IMR-90 (cell line): ENCODE measurements at regions not wholly inside any gene's neighbourhood (a gene's known extent, or its start where the extent isn't known, plus 50 kb on each side); places are given as distances from the start of the nearest gene placed in this dataset.

ENCODE experiments used
- ATAC-seq: fragments of 200-7000 bp; cut with Tn5 transposase; 2 replicates; pipeline ENCODE4 v1.9.1; 2020; ENCODE audit warnings: low read depth, mild to moderate bottlenecking, moderate library complexity
- BruUV-seq: library from RNA; stranded (reverse); fragments of 400-500 nt; replicated peaks from 2 replicates; lab custom pipeline; 2021; lab: Mats Ljungman, UMichigan
- CTCF ChIA-PET: fragments of 300-600 bp; formaldehyde crosslinking; extraction: SDS; loops from one replicate; lab custom pipeline; 2021; ENCODE audit warnings: antibody characterized with exemption; lab: Yijun Ruan, JAX
- POLR2A ChIA-PET: fragments of 300-600 bp; sonication (Branson Sonifier 250); formaldehyde crosslinking; loops from one replicate; lab custom pipeline; 2022; ENCODE audit warnings: antibody characterized with exemption; ENCODE audit not compliant: unreplicated experiment; lab: Charles Lee
- DNase-seq: peaks from one replicate; pipeline ENCODE4 v3.0.0; 2013
- H2AFZ ChIP-seq: replicated peaks from 2 replicates; pipeline ENCODE3; 2013; ENCODE audit warnings: low read length, mild to moderate bottlenecking; ENCODE audit not compliant: poor library complexity
- H2AK5ac ChIP-seq: 2 replicates; pipeline ENCODE4 v1.6.1; 2013; ENCODE audit warnings: low read depth, low read length, inconsistent platforms
- H2AK9ac ChIP-seq: replicated peaks from 2 replicates; pipeline ENCODE3; 2013; ENCODE audit warnings: mild to moderate bottlenecking, low read depth, low read length, moderate library complexity; ENCODE audit not compliant: poor library complexity
- H2BK120ac ChIP-seq: 2 replicates; pipeline ENCODE4 v1.6.1; 2013; ENCODE audit warnings: low read depth, low read length, inconsistent platforms
- H2BK15ac ChIP-seq: 3 replicates; pipeline ENCODE4 v1.6.1; 2013; ENCODE audit warnings: low read depth, low read length, inconsistent platforms
- H2BK20ac ChIP-seq: 2 replicates; pipeline ENCODE4 v1.6.1; 2013; ENCODE audit warnings: low read depth, mild to moderate bottlenecking, inconsistent platforms, low read length, moderate library complexity
- H2BK5ac ChIP-seq: 2 replicates; pipeline ENCODE4 v1.6.1; 2013; ENCODE audit warnings: mild to moderate bottlenecking, low read depth, low read length, inconsistent platforms; ENCODE audit not compliant: poor library complexity, severe bottlenecking
- H3K14ac ChIP-seq: replicated peaks from 2 replicates; pipeline ENCODE4 v1.6.1; 2013; ENCODE audit warnings: low read depth, low read length, inconsistent platforms
- H3K18ac ChIP-seq: 2 replicates; pipeline ENCODE4 v1.6.1; 2013; ENCODE audit warnings: low read depth, low read length, control low read depth
- H3K23ac ChIP-seq: 2 replicates; pipeline ENCODE4 v1.6.1; 2013; ENCODE audit warnings: low read depth, low read length, inconsistent platforms
- H3K27ac ChIP-seq: 2 replicates; pipeline ENCODE4 v1.5.1; 2013; ENCODE audit warnings: mild to moderate bottlenecking, control low read depth, low read length; ENCODE audit not compliant: insufficient read depth
- H3K27me3 ChIP-seq: 2 replicates; pipeline ENCODE4 v1.6.1; 2013; ENCODE audit warnings: low read length; ENCODE audit not compliant: control insufficient read depth, insufficient read depth
- H3K36me3 ChIP-seq: 2 replicates; pipeline ENCODE4 v1.6.1; 2013; ENCODE audit warnings: low read length, mixed read lengths; ENCODE audit not compliant: control insufficient read depth, insufficient read depth
- H3K4ac ChIP-seq: 2 replicates; pipeline ENCODE4 v1.6.1; 2013; ENCODE audit warnings: low read depth, low read length, inconsistent platforms
- H3K4me1 ChIP-seq: 2 replicates; pipeline ENCODE4 v1.6.1; 2013; ENCODE audit warnings: low read length, mixed read lengths; ENCODE audit not compliant: control insufficient read depth, insufficient read depth
- H3K4me2 ChIP-seq: 2 replicates; pipeline ENCODE4 v1.6.1; 2013; ENCODE audit warnings: low read depth, mild to moderate bottlenecking, control low read depth, low read length, moderate library complexity
- H3K4me3 ChIP-seq: 2 replicates; pipeline ENCODE4 v1.5.1; 2013; ENCODE audit warnings: low read depth, mild to moderate bottlenecking, control low read depth, low read length, moderate library complexity; ENCODE audit not compliant: insufficient read depth
- H3K56ac ChIP-seq: 2 replicates; pipeline ENCODE4 v1.6.1; 2013; ENCODE audit warnings: low read length, inconsistent platforms; ENCODE audit not compliant: insufficient read depth; ENCODE audit errors: extremely low read depth
- H3K79me1 ChIP-seq, 2 experiments: 2 replicates each; pipeline ENCODE4 v1.6.1; 2013; ENCODE audit warnings: low read length in 2 of 2, inconsistent platforms in 1 of 2, low read depth in 1 of 2
- H3K9ac ChIP-seq: 2 replicates; pipeline ENCODE4 v1.6.1; 2013; ENCODE audit warnings: low read depth, low read length, control low read depth
- H3K9me1 ChIP-seq: 2 replicates; pipeline ENCODE4 v1.6.1; 2013; ENCODE audit warnings: low read length, inconsistent platforms; ENCODE audit not compliant: insufficient read depth
- H3K9me3 ChIP-seq: 2 replicates; pipeline ENCODE4 v1.6.1; 2013; ENCODE audit warnings: low read length; ENCODE audit not compliant: control insufficient read depth, insufficient read depth
- H4K20me1 ChIP-seq: 2 replicates; pipeline ENCODE4 v1.6.1; 2013; ENCODE audit warnings: low read length, inconsistent platforms; ENCODE audit not compliant: insufficient read depth
- H4K5ac ChIP-seq: 2 replicates; pipeline ENCODE4 v1.6.1; 2013; ENCODE audit warnings: mild to moderate bottlenecking, low read depth, low read length, control low read depth
- H4K8ac ChIP-seq, 2 experiments: 2 replicates each; pipeline ENCODE4 v1.6.1; 2013; ENCODE audit warnings: low read depth in 2 of 2, low read length in 2 of 2, control low read depth in 1 of 2, inconsistent platforms in 1 of 2
- H4K91ac ChIP-seq: 2 replicates; pipeline ENCODE4 v1.6.1; 2013; ENCODE audit warnings: low read depth, low read length, inconsistent platforms; ENCODE audit not compliant: insufficient read depth
- BHLHE40 ChIP-seq: fragments of 150-350 bp; IDR thresholded peaks from 2 replicates; pipeline ENCODE4 v1.6.1; 2016; ENCODE audit warnings: mild to moderate bottlenecking, low read depth, low read length
- FOS ChIP-seq: fragments of 150-350 bp; IDR thresholded peaks from 2 replicates; pipeline ENCODE4 v1.6.1; 2016; ENCODE audit warnings: low read depth, low read length
- MAZ ChIP-seq: IDR thresholded peaks from 2 replicates; pipeline ENCODE4 v1.6.1; 2012; ENCODE audit warnings: low read depth, mild to moderate bottlenecking, low read length, improper control_type of control experiment, moderate library complexity, borderline replicate concordance
- MXI1 ChIP-seq: IDR thresholded peaks from 2 replicates; pipeline ENCODE4 v1.6.1; 2012; ENCODE audit warnings: low read depth, mild to moderate bottlenecking, low read length, moderate library complexity, borderline replicate concordance
- POLR2A ChIP-seq: IDR thresholded peaks from 2 replicates; pipeline ENCODE4 v1.6.1; 2012; ENCODE audit warnings: mild to moderate bottlenecking, low read depth, low read length
- RFX5 ChIP-seq: IDR thresholded peaks from 2 replicates; pipeline ENCODE4 v1.8.0; 2012; ENCODE audit warnings: low read depth, mild to moderate bottlenecking, low read length, moderate library complexity
- SMC3 ChIP-seq: fragments of 150-350 bp; IDR thresholded peaks from 2 replicates; pipeline ENCODE4 v1.6.1; 2016; ENCODE audit warnings: low read depth, mild to moderate bottlenecking, antibody characterized with exemption, low read length, moderate library complexity
- WGBS, 2 experiments: methylation state at CpG; one replicate each; pipeline versions ENCODE4 v1.1.5 to v1.1.7; 2013; ENCODE audit warnings: missing lambda C conversion rate in 2 of 2; ENCODE audit not compliant: insufficient read length in 1 of 2; ENCODE audit errors: extremely low coverage in 2 of 2; 5-methylcytosine and 5-hydroxymethylcytosine counted together
- dilution Hi-C: fragments of 300-500 bp; cut with HindIII; formaldehyde crosslinking; loops from one replicate; pipeline ENCODE4 v1.14.3; 2018; ENCODE audit warnings: low sequenced_read_pairs; ENCODE audit not compliant: unreplicated experiment
- in situ Hi-C: fragments of 300-500 bp; cut with MboI; formaldehyde crosslinking; loops from 3 replicates; pipeline ENCODE4 v1.14.3; 2019; ENCODE audit warnings: low sequenced_read_pairs, inconsistent platforms, mixed read lengths
- intact Hi-C: fragments of 100-400 bp; cut with micrococcal nuclease; formaldehyde crosslinking; loops from 2 replicates; pipeline ENCODE4 v1.10.0; 2022
- TF ChIP-seq, protein P1 (sequence below): fragments of 150-350 bp; IDR thresholded peaks from 2 replicates; pipeline ENCODE4 v1.6.1; 2016; ENCODE audit warnings: low read depth, mild to moderate bottlenecking, low read length, moderate library complexity, borderline replicate concordance

DNA sequence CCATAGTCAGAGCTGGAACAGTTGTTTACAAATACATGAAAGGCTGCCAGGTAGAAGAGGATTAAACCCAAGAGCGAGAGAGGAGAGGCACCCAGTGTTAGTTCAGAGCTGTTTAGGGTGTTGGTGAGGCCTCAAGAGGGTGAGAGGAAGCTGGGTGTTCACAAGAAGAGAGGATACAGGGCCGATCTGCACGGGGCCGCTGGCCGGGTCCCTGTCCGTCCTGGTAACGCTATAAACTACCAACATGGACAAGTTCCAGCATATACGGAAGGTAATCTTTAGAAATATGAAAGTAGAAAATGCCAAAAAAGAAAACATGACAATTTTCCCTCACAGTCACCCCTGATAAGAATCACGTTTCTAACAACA is 109.7 kb downstream of the TMEM18 start:
- no peak overlapping the region for H2AK9ac ChIP-seq
- dilution Hi-C loops: no loop called here
- H4K5ac ChIP-seq: no peak overlapping the region
- no CpG with 5 or more reads among the region's 9 CpGs for WGBS, 2 experiments
- no peaks in the 10 kb centered on the region for H3K36me3 ChIP-seq
- ChIA-PET CTCF (no interaction called here), POLR2A (no interaction called here)
- H3K27me3 ChIP-seq: no peaks in the 10 kb centered on the region
- no peak overlapping the region for H2BK15ac ChIP-seq
- no peak for TF ChIP-seq BHLHE40
- TF ChIP-seq, protein P1, sequence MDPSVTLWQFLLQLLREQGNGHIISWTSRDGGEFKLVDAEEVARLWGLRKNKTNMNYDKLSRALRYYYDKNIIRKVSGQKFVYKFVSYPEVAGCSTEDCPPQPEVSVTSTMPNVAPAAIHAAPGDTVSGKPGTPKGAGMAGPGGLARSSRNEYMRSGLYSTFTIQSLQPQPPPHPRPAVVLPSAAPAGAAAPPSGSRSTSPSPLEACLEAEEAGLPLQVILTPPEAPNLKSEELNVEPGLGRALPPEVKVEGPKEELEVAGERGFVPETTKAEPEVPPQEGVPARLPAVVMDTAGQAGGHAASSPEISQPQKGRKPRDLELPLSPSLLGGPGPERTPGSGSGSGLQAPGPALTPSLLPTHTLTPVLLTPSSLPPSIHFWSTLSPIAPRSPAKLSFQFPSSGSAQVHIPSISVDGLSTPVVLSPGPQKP: no peak
- no peak for TF ChIP-seq MAZ
- no peak for TF ChIP-seq POLR2A
- no peak for TF ChIP-seq SMC3
- no peak for TF ChIP-seq FOS
- no peak for TF ChIP-seq RFX5
- TF ChIP-seq MXI1: no peak
- no peak overlapping the region for H3K56ac ChIP-seq
- no TSS peak for BruUV-seq
- no peak overlapping the region for H3K23ac ChIP-seq
- in situ Hi-C loops: no loop called here
- no peak overlapping the region for H3K14ac ChIP-seq
- no peak for DNase-seq
- no peaks in the 10 kb centered on the region for H3K4me1 ChIP-seq
- no peak overlapping the region for H3K9ac ChIP-seq
- no peak overlapping the region for H2BK120ac ChIP-seq
- H2BK5ac ChIP-seq: no peak overlapping the region
- no peak overlapping the region for H2BK20ac ChIP-seq
- H3K4ac ChIP-seq: no peak overlapping the region
- H3K79me1 ChIP-seq: no peaks in the 10 kb centered on the region
- H3K9me1 ChIP-seq: no peaks in the 10 kb centered on the region
- no peaks in the 10 kb centered on the region for H4K20me1 ChIP-seq
- intact Hi-C loops: no loop called here
- H4K91ac ChIP-seq: no peak overlapping the region
- H4K8ac ChIP-seq: no peak overlapping the region
- no peak overlapping the region for H3K4me3 ChIP-seq
- ATAC-seq: no peak
- no peak overlapping the region for H3K27ac ChIP-seq
- no peak overlapping the region for H3K18ac ChIP-seq
- H3K4me2 ChIP-seq: no peak overlapping the region
- no peak overlapping the region for H2AK5ac ChIP-seq
- H3K9me3 ChIP-seq: peaks cover 43% of the 10 kb centered on the region
- no peak overlapping the region for H2AFZ ChIP-seq
